Nephron progenitor cell (in vitro differentiated cells): ENCODE measurements at regions not wholly inside any gene's neighbourhood (a gene's known extent, or its start where the extent isn't known, plus 50 kb on each side); places are given as distances from the start of the nearest gene placed in this dataset.
"Not testable (repeated sequence)": the region's sequence is repeated elsewhere in the genome, so short reads cannot be mapped to it uniquely, and the experiment has no call there.

ENCODE experiments used
- DNase-seq: peaks from one replicate; pipeline ENCODE4 v3.0.0; 2021
- H3K27ac Mint-ChIP-seq: 2 replicates; pipeline ENCODE4 v1.8.0; 2021; ENCODE audit warnings: mild to moderate bottlenecking, moderate library complexity, mixed read lengths
- H3K27me3 Mint-ChIP-seq: 2 replicates; pipeline ENCODE4 v1.8.0; 2021; ENCODE audit warnings: mild to moderate bottlenecking, low read depth, mixed read lengths; ENCODE audit not compliant: poor library complexity
- H3K36me3 Mint-ChIP-seq: 2 replicates; pipeline ENCODE4 v1.8.0; 2021; ENCODE audit warnings: low read depth, mixed read lengths
- H3K4me1 Mint-ChIP-seq: 2 replicates; pipeline ENCODE4 v1.8.0; 2021; ENCODE audit warnings: mixed read lengths
- H3K4me3 Mint-ChIP-seq: 2 replicates; pipeline ENCODE4 v1.8.0; 2021; ENCODE audit warnings: mild to moderate bottlenecking, moderate library complexity, mixed read lengths
- H3K9me3 Mint-ChIP-seq: 2 replicates; pipeline ENCODE4 v1.8.0; 2021; ENCODE audit warnings: mild to moderate bottlenecking, moderate library complexity, mixed read lengths
- CTCF ChIP-seq: fragments of 200-600 bp; sonication (generic); IDR thresholded peaks from 2 replicates; pipeline ENCODE4 v1.5.0; 2021; ENCODE audit warnings: antibody characterized with exemption

- H3K9me3 Mint-ChIP-seq, result no peaks in the 10 kb centered on the region
- no peaks in the 10 kb centered on the region for H3K36me3 Mint-ChIP-seq
- H3K4me1 Mint-ChIP-seq, result no peaks in the 10 kb centered on the region
- no peak for DNase-seq
- TF ChIP-seq CTCF, result no peak
- H3K27me3 Mint-ChIP-seq, result no peaks in the 10 kb centered on the region
- no peak overlapping the region for H3K27ac Mint-ChIP-seq
- H3K4me3 Mint-ChIP-seq, result no peak overlapping the region
Observed at GRCh38 chr2:84152462-84152861, 306.6 kb downstream of the SUCLG1 start.

- Mint-ChIP-seq H3K27ac (no peak overlapping the region), H3K36me3 (no peaks in the 10 kb centered on the region), H3K4me3 (no peak overlapping the region), H3K4me1 (peaks cover 6% of the 10 kb centered on the region), H3K27me3 (peaks cover 2% of the 10 kb centered on the region), H3K9me3 (peaks cover 4% of the 10 kb centered on the region)
- no peak for DNase-seq
- TF ChIP-seq CTCF, result no peak
Observed at GRCh38 chr2:84144345-84144744, 314.7 kb downstream of the SUCLG1 start.

GRCh38 chr2:84137034-84137433 is 322.0 kb downstream of the SUCLG1 start:
- no peak overlapping the region for H3K4me3 Mint-ChIP-seq
- no peak for TF ChIP-seq CTCF

GRCh38 chr2:84132370-84132769 is 326.7 kb downstream of the SUCLG1 start:
- H3K4me1 Mint-ChIP-seq, result no peaks in the 10 kb centered on the region

More at GRCh38 chr2:84137034-84137433, 322.0 kb downstream of the SUCLG1 start:
- H3K27ac Mint-ChIP-seq, result no peak overlapping the region
- no peaks in the 10 kb centered on the region for H3K9me3 Mint-ChIP-seq
- no peaks in the 10 kb centered on the region for H3K27me3 Mint-ChIP-seq
- H3K36me3 Mint-ChIP-seq, result no peaks in the 10 kb centered on the region
- DNase-seq, result no peak
- no peaks in the 10 kb centered on the region for H3K4me1 Mint-ChIP-seq

DNA sequence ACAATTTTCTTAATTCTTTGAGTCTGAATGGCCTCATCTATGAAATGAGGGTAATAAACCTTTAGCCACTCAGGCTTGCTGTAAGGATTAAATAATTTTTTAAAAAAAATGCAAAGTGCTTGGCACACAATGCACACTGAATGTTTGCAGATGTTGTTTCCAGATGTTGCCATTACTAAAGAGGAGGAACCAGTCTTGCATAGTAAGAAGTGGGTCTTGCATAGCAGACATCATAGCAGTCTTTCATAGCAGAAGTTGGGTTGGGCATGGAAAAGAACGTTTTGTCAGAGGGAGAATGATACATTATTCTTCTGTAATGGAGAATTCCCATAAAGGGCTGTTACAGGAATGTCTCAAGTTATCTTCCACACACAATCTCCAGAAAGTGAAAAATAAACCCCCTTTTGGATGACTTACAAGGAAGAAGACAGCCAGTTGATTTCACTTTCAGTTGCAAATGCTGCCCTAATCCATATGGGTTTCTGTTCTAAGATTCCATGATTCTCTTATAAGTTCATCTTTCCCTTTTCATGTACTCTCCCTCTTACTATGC is 327.7 kb downstream of the SUCLG1 start:
- Mint-ChIP-seq H3K27ac (no peak overlapping the region), H3K36me3 (no peaks in the 10 kb centered on the region), H3K4me3 (no peak overlapping the region), H3K4me1 (no peaks in the 10 kb centered on the region), H3K27me3 (no peaks in the 10 kb centered on the region), H3K9me3 (no peaks in the 10 kb centered on the region)
- no peak for TF ChIP-seq CTCF
- no peak for DNase-seq

More at GRCh38 chr2:84132370-84132769, 326.7 kb downstream of the SUCLG1 start:
- no peak overlapping the region for H3K4me3 Mint-ChIP-seq
- no peak overlapping the region for H3K27ac Mint-ChIP-seq
- no peak for DNase-seq
- no peaks in the 10 kb centered on the region for H3K9me3 Mint-ChIP-seq
- TF ChIP-seq CTCF, result no peak
- H3K36me3 Mint-ChIP-seq, result no peaks in the 10 kb centered on the region
- H3K27me3 Mint-ChIP-seq, result no peaks in the 10 kb centered on the region

GRCh38 chr2:84129018-84129417 is 330.1 kb downstream of the SUCLG1 start:
- H3K9me3 Mint-ChIP-seq, result no peaks in the 10 kb centered on the region
- no peaks in the 10 kb centered on the region for H3K4me1 Mint-ChIP-seq
- no peak for TF ChIP-seq CTCF
- no peaks in the 10 kb centered on the region for H3K36me3 Mint-ChIP-seq
- H3K4me3 Mint-ChIP-seq, result no peak overlapping the region
- H3K27me3 Mint-ChIP-seq, result no peaks in the 10 kb centered on the region
- no peak for DNase-seq
- no peak overlapping the region for H3K27ac Mint-ChIP-seq

- DNase-seq, H3K4me3 Mint-ChIP-seq, H3K36me3 Mint-ChIP-seq, H3K4me1 Mint-ChIP-seq, H3K9me3 Mint-ChIP-seq, H3K27ac Mint-ChIP-seq, H3K27me3 Mint-ChIP-seq: not testable (repeated sequence)
Observed at GRCh38 chr2:84127812-84128211, 331.3 kb downstream of the SUCLG1 start.
